HG03159 (cell line): ENCODE measurements at regions not wholly inside any gene's neighbourhood (a gene's known extent, or its start where the extent isn't known, plus 50 kb on each side); places are given as distances from the start of the nearest gene placed in this dataset.

Experiments
- ATAC-seq: cut with Tn5 transposase; IDR thresholded peaks from one replicate; pipeline ENCODE4 v1.9.1; 2021; ENCODE audit warnings: mild to moderate bottlenecking, moderate library complexity; ENCODE audit not compliant: unreplicated experiment

GRCh38 chr20:10770753-10771152 is 97.0 kb upstream of the JAG1 start:
- ATAC-seq: no peak

GRCh38 chr20:10771435-10772140 is 97.8 kb upstream of the JAG1 start:
- ATAC-seq: no peak

- ATAC-seq: no peak
Observed at GRCh38 chr20:10774357-10774943, 100.7 kb upstream of the JAG1 start.

GRCh38 chr20:10777710-10778109 is 103.9 kb upstream of the JAG1 start:
- ATAC-seq: no peak

GRCh38 chr20:10779911-10780310 is 106.1 kb upstream of the JAG1 start:
- no peak for ATAC-seq

- no peak for ATAC-seq
Observed at GRCh38 chr20:10780901-10781300, 107.1 kb upstream of the JAG1 start.

- peak; percentile 53 for ATAC-seq
Observed at GRCh38 chr20:10781526-10781925, 107.7 kb upstream of the JAG1 start.

GRCh38 chr20:10783707-10784553 is 110.1 kb upstream of the JAG1 start:
- no peak for ATAC-seq

GRCh38 chr20:10784554-10785183 is 110.9 kb upstream of the JAG1 start:
- ATAC-seq: no peak

- no peak for ATAC-seq
Observed at GRCh38 chr20:10786678-10787077, 112.9 kb upstream of the JAG1 start.

GRCh38 chr20:10788055-10788454 is 114.3 kb upstream of the JAG1 start:
- ATAC-seq: no peak

- ATAC-seq: no peak
Observed at GRCh38 chr20:10788877-10789276, 115.1 kb upstream of the JAG1 start.

GRCh38 chr20:10789386-10789785 is 115.6 kb upstream of the JAG1 start:
- ATAC-seq: no peak

- ATAC-seq: no peak
Observed at GRCh38 chr20:10790013-10790412, 116.2 kb upstream of the JAG1 start.

GRCh38 chr20:10792291-10792690 is 118.5 kb upstream of the JAG1 start:
- no peak for ATAC-seq

GRCh38 chr20:10793766-10794165 is 120.0 kb upstream of the JAG1 start:
- ATAC-seq: no peak

- no peak for ATAC-seq
Observed at GRCh38 chr20:10794765-10795164, 121.0 kb upstream of the JAG1 start.

GRCh38 chr20:10795286-10796026 is 121.7 kb upstream of the JAG1 start:
- ATAC-seq: no peak

GRCh38 chr20:10798811-10799210 is 125.0 kb upstream of the JAG1 start:
- no peak for ATAC-seq

GRCh38 chr20:10799735-10800134 is 125.9 kb upstream of the JAG1 start:
- no peak for ATAC-seq

GRCh38 chr20:10800288-10800687 is 126.5 kb upstream of the JAG1 start:
- no peak for ATAC-seq
